Prostate gland (tissue), 2 donors: ENCODE measurements at regions not wholly inside any gene's neighbourhood (a gene's known extent, or its start where the extent isn't known, plus 50 kb on each side); places are given as distances from the start of the nearest gene placed in this dataset.

Experiments used
- POLR2A ChIP-seq: fragments of 450-650 bp; IDR thresholded peaks from one replicate; pipeline ENCODE4 v1.6.1; 2016; ENCODE audit warnings: antibody characterized with exemption, mild to moderate bottlenecking
- TF ChIP-seq, protein P1 (sequence below), 4 experiments: fragments of 200-600 bp in 2 of 4; fragments of 450-650 bp in 2 of 4; sonication (generic) in 2 of 4; IDR thresholded peaks; 1 replicate in 3 of 4; 2 replicates in 1 of 4; pipeline ENCODE4 v1.5.1; 2016 to 2019; ENCODE audit warnings: antibody characterized with exemption in 4 of 4, mild to moderate bottlenecking in 2 of 4, moderate library complexity in 2 of 4

DNA sequence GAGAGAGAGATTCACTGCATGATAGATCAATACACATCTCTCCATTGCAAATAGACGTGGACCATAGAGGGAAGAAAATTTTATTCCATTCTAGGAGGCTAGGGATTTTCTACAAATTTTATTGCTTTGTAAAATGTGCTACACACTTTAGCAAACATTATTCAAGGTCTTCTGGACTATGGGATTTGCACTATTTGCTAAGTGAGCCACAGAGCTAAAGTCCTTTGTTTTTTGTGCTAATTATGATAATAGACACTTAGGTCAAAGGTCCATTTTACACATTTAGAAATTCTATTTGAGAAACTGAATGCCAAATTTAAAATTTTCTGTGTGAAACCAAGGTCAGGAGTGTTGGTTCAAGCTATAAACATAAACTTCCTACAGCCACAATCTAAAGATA, 672.3 kb downstream of the LRRC70 start:
- TF ChIP-seq, protein P1, sequence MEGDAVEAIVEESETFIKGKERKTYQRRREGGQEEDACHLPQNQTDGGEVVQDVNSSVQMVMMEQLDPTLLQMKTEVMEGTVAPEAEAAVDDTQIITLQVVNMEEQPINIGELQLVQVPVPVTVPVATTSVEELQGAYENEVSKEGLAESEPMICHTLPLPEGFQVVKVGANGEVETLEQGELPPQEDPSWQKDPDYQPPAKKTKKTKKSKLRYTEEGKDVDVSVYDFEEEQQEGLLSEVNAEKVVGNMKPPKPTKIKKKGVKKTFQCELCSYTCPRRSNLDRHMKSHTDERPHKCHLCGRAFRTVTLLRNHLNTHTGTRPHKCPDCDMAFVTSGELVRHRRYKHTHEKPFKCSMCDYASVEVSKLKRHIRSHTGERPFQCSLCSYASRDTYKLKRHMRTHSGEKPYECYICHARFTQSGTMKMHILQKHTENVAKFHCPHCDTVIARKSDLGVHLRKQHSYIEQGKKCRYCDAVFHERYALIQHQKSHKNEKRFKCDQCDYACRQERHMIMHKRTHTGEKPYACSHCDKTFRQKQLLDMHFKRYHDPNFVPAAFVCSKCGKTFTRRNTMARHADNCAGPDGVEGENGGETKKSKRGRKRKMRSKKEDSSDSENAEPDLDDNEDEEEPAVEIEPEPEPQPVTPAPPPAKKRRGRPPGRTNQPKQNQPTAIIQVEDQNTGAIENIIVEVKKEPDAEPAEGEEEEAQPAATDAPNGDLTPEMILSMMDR (IDR thresholded peaks at IDR 0.05) = no peak
- no peak for TF ChIP-seq POLR2A
